HG03064 (cell line): ENCODE measurements at regions not wholly inside any gene's neighbourhood (a gene's known extent, or its start where the extent isn't known, plus 50 kb on each side); places are given as distances from the start of the nearest gene placed in this dataset.
"Not testable (repeated sequence)": the region's sequence is repeated elsewhere in the genome, so short reads cannot be mapped to it uniquely, and the experiment has no call there.

Experiments used
- ATAC-seq: cut with Tn5 transposase; IDR thresholded peaks from one replicate; pipeline ENCODE4 v1.9.1; 2021; ENCODE audit warnings: low read depth; ENCODE audit not compliant: unreplicated experiment

DNA sequence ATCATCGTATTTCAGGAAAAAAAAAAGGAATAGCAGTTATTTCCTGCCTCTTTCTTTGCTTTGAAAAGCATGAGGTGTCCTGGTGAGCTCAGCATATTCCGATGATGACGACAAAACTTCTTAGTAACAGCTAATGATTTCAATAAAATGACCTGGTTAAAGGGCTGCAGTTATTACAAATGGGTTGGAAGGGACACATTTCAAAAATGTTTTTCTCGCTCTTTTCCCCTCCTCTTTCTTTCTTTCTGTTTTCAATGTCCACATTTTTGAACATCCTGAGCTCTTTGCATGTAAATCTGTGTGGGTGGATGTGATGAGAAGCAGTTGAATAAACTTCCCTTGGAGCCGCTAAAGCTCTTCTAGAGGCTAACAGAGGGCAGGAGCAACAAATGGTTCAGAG, 186.8 kb upstream of the SLC27A6 start:
- no peak for ATAC-seq

DNA sequence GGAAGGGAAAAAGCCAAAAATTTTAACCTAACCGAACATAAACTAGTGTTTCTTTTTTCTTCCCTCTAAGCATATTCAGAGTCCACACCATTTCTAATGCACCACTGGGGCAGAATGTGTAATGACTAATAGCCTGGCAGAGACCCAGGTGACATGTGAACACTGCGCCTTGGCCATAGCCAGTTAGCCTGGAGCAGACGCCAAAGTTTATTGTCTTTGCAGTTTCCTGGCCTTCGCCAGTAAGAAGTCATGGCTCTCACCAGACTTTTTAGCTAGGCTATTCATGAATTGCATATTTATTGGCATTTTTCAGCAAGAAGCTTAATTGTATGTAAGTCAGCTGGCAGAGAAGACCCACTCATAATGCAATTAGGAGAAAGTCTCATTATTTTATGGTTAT, 182.8 kb upstream of the SLC27A6 start:
- no peak for ATAC-seq

DNA sequence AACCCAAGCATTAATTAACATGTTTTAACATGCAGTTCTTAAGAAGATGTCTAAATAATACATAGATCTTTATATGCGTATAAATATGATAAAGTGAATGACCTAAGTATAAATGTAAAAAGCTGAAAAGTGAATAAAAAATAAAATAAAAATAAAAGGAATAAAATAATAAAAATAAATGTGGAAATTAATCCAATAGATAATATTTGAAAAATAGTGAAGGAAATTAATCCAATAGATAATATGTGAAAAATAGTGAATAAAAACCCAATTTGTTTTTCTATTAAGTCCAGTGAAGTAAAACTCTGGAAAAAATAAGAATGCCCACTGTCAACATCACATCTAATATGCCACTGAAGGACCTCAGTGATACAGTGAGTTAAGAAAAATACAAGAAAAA, 180.6 kb upstream of the SLC27A6 start:
- ATAC-seq = no peak

- ATAC-seq = no peak
Observed at GRCh38 chr5:128791312-128791711, 174.0 kb upstream of the SLC27A6 start.

DNA sequence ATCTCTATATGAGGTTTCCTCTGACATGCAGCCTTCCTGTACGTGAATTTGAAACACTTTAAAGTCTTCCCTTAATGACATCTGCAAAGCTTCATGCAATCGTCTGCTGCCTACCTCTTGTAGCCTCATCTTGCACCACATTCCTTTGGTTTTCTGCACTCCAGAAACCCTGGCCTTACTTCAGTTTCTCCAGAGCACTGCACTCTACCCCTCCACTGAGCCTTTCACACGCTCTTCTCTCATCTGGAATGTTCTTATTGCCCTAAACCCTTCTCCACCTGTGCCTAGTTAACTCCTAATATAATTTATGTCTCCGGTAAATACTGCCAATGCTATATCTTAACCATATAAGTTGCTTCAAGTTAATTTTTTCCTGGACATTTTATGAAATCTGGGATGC, 168.8 kb upstream of the SLC27A6 start:
- no peak for ATAC-seq

DNA sequence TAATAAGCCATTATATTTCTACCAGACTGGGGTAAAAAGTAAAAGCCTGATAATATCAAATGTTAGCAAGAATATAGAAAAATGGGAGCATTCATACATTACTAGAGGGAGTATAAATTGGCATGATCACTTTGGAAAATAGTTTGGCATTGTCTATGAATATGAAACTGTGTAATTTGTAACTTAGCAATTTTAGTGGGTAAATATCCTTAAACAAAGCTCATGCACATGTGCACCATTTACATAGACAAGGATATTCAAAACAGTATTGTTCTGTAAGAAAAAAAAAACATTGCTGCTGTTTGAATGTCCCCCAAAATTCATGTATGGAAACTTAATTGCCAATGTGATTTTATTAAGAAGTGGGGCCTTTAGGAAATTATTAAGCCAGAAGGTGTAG, 166.4 kb upstream of the SLC27A6 start:
- no peak for ATAC-seq

GRCh38 chr5:128799945-128800344, 165.3 kb upstream of the SLC27A6 start:
- ATAC-seq = no peak

GRCh38 chr5:128800377-128800776, 164.9 kb upstream of the SLC27A6 start:
- ATAC-seq = no peak

DNA sequence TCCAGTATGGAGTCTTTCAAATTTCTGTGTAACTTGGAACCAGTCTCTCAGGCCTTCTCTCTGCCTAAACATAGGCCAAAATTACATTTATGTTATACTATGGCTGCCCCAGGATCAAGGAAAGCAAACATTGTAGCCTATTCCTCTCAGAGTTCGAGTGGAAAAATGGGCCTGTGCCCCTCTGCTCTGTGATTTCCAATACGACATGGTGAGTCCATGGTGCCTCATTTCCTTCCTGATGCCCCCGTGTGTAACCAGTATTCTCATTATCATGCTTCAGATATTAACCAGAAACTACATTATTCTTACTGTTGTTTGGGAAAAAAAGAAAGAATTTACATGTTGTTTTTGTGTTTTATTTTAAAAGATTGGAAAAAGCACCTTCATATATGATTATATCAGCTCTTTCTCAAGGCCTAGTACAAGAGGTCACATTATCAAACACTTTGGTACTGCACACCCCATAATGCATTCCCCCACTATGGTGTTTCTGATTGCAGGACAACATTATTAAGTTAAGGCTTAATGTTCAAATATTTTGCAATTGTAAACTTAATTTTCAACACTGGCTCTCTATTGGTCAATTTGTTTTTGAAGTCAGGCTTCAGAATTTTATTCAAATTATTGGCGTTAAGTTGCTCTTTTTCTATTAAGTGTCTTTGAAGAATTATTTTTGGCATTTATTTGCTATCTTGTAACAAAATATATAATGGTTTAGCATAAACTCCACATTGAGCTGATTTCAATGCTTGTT, 151.8 kb upstream of the SLC27A6 start:
- no peak for ATAC-seq

- ATAC-seq = no peak
Observed at GRCh38 chr5:128815201-128815600, 150.1 kb upstream of the SLC27A6 start.

- ATAC-seq = no peak
Observed at GRCh38 chr5:128825826-128826225, 139.5 kb upstream of the SLC27A6 start.

- ATAC-seq = no peak
Observed at GRCh38 chr5:128826275-128826674, 139.0 kb upstream of the SLC27A6 start.

DNA sequence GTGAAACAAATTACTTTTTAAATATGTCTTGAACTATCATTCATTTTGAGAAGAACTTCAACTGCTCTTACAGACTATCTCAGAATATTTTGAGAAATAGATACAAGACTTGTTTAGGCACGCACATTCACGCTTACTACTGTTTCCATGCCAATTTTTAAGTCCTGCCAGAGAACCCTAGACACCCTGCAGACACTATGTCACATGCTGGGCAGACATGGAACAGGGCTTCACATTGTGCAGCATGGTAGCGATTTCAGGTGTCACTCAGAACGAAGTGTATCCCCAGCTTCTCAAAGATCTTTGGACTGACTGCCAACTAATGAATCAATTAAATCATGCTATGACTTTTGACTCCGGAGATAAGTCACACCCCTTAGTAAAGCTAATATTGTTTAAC, 128.7 kb upstream of the SLC27A6 start:
- no peak for ATAC-seq

DNA sequence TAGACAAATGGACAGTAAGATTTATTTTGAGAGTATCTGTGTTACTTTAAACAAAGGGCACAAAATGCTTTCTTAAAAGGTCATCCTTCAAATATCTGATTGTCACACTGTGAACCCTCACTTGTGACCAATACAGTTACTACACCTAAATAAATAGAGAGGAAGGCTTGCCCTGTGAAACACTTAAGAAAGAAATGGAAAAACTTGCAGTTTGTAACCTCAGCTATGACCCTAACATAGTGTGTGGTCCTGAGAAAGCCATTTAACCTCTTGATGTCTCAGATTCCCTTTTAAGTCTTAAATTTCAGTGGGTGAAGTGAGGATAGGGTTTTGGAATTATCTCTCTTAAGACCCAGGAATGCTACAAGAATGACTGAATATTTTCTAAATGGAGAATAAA, 126.7 kb upstream of the SLC27A6 start:
- ATAC-seq = no peak

GRCh38 chr5:128842241-128842640, 123.0 kb upstream of the SLC27A6 start:
- no peak for ATAC-seq

GRCh38 chr5:128844354-128844923, 120.8 kb upstream of the SLC27A6 start:
- ATAC-seq = no peak

DNA sequence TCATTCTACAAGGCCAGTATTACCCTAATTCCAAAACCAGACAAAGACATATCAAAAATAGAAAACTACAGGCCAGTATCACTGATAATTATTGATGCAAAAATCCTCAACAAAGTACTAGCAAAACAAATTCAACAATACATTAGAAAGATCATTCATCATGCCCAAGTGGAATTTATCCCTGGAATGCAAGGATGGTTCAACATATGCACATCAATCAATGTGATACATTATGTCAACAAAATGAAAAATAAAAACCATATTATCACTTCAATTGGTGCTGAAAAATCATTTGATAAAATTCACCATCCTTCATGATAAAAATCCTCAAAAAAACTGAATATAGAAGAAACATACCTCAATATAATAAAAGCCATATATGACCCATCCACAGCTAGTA, 115.2 kb upstream of the SLC27A6 start:
- no peak for ATAC-seq

DNA sequence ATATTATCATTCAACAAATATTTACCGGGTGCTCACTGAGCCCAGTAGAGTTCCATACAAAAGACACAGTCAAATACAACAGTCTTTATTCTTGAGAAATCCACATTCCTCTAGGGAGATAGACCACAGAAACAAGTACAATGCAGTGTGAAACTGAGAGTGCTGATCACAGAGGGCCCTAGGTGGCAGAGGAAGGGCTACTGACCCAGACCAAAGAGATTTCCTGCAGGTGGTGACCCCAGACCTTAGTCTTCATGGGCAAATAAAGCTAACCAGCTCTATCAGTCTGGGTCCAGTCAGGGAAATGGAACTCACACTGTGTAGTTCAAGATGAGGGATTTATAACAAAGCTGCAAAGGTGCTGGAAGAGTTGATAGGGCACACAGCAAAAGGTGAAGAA, 110.4 kb upstream of the SLC27A6 start:
- no peak for ATAC-seq

GRCh38 chr5:128857076-128857677, 108.1 kb upstream of the SLC27A6 start:
- no peak for ATAC-seq

DNA sequence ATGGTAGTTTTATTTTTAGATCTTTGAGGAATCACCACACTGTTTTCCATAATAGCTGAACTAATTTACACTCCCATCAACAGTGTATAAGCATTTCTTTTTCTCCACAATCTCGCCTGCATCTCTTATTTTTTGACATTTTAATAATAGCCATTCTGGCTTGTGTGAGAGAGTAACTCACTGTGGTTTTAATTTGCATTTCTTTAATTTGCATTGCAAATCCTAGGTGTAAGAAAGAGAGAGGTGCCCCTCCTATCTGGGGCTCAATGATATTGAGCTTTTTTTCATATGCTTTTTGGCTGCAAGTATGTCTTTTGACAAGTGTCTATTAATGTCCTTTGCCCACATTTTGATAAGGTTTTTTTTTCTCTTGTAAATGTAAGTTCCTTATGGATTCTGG, 106.3 kb upstream of the SLC27A6 start:
- no peak for ATAC-seq

GRCh38 chr5:128861155-128861554, 104.1 kb upstream of the SLC27A6 start:
- ATAC-seq = not testable (repeated sequence)

- ATAC-seq = no peak
Observed at GRCh38 chr5:128869970-128870369, 95.3 kb upstream of the SLC27A6 start.
